H9 (cell line): ENCODE measurements at regions not wholly inside any gene's neighbourhood (a gene's known extent, or its start where the extent isn't known, plus 50 kb on each side); places are given as distances from the start of the nearest gene placed in this dataset.

ENCODE experiments used
- DNase-seq: peaks from one replicate; pipeline ENCODE4 v3.0.0-alpha.2; 2017
- H2AFZ ChIP-seq: one replicate; pipeline ENCODE4 v1.6.1; 2013; ENCODE audit warnings: mild to moderate bottlenecking, low read length, control low read depth, moderate library complexity
- H2AK5ac ChIP-seq: 2 replicates; pipeline ENCODE4 v1.6.1; 2013; ENCODE audit warnings: low read length, control low read depth, mixed read lengths; ENCODE audit not compliant: insufficient read length
- H2BK120ac ChIP-seq: one replicate; pipeline ENCODE4 v1.6.1; 2013; ENCODE audit warnings: low read depth, mild to moderate bottlenecking, low read length, control low read depth, inconsistent platforms; ENCODE audit not compliant: poor library complexity, severe bottlenecking
- H2BK12ac ChIP-seq: 2 replicates; pipeline ENCODE4 v1.6.1; 2013; ENCODE audit warnings: low read length, control low read depth, mixed read lengths, low read depth; ENCODE audit not compliant: insufficient read length
- H2BK15ac ChIP-seq: 2 replicates; pipeline ENCODE4 v1.6.1; 2013; ENCODE audit warnings: low read depth, low read length, control low read depth
- H2BK20ac ChIP-seq: one replicate; pipeline ENCODE4 v1.6.1; 2013; ENCODE audit warnings: low read depth, mild to moderate bottlenecking, low read length, control low read depth, inconsistent platforms; ENCODE audit not compliant: poor library complexity, severe bottlenecking
- H2BK5ac ChIP-seq: 2 replicates; pipeline ENCODE4 v1.6.1; 2013; ENCODE audit warnings: low read length, control low read depth, mixed read lengths; ENCODE audit not compliant: insufficient read length
- H3K14ac ChIP-seq: 2 replicates; pipeline ENCODE4 v1.6.1; 2013; ENCODE audit warnings: low read length, control low read depth; ENCODE audit not compliant: insufficient read depth
- H3K18ac ChIP-seq: 2 replicates; pipeline ENCODE4 v1.6.1; 2013; ENCODE audit warnings: low read depth, mild to moderate bottlenecking, mixed read lengths, low read length, control low read depth; ENCODE audit not compliant: insufficient read length
- H3K23ac ChIP-seq: 2 replicates; pipeline ENCODE4 v1.6.1; 2013; ENCODE audit warnings: low read length, control low read depth, mixed read lengths, low read depth; ENCODE audit not compliant: insufficient read length
- H3K23me2 ChIP-seq: 2 replicates; pipeline ENCODE4 v1.6.1; 2013; ENCODE audit warnings: low read depth, mild to moderate bottlenecking, mixed read lengths, low read length, control low read depth; ENCODE audit not compliant: insufficient read length, poor library complexity, severe bottlenecking
- H3K27ac ChIP-seq: 2 replicates; pipeline ENCODE4 v1.5.1; 2013; ENCODE audit warnings: low read length, control low read depth, mixed read lengths, low read depth; ENCODE audit not compliant: insufficient read length
- H3K27me3 ChIP-seq: 2 replicates; pipeline ENCODE4 v1.6.1; 2013; ENCODE audit warnings: low read length, control low read depth, inconsistent platforms; ENCODE audit not compliant: insufficient read depth
- H3K4ac ChIP-seq: 2 replicates; pipeline ENCODE4 v1.6.1; 2013; ENCODE audit warnings: low read depth, mild to moderate bottlenecking, control low read depth, inconsistent platforms, low read length, moderate library complexity
- H3K4me1 ChIP-seq: 2 replicates; pipeline ENCODE4 v1.6.1; 2013; ENCODE audit warnings: low read length, control low read depth, inconsistent platforms; ENCODE audit not compliant: insufficient read depth
- H3K4me2 ChIP-seq: 2 replicates; pipeline ENCODE4 v1.6.1; 2013; ENCODE audit warnings: low read length, control low read depth, mixed read lengths; ENCODE audit not compliant: insufficient read length, insufficient read depth
- H3K56ac ChIP-seq: 2 replicates; pipeline ENCODE4 v1.6.1; 2013; ENCODE audit warnings: low read depth, mild to moderate bottlenecking, mixed read lengths, low read length, control low read depth; ENCODE audit not compliant: insufficient read length
- H3K79me1 ChIP-seq: 2 replicates; pipeline ENCODE4 v1.6.1; 2013; ENCODE audit warnings: low read depth, mild to moderate bottlenecking, moderate library complexity, low read length, control low read depth, inconsistent platforms; ENCODE audit not compliant: insufficient read depth, poor library complexity, severe bottlenecking
- H3K79me2 ChIP-seq: 2 replicates; pipeline ENCODE4 v1.6.1; 2013; ENCODE audit warnings: low read length, control low read depth, inconsistent platforms; ENCODE audit not compliant: insufficient read depth
- H3K9ac ChIP-seq: 2 replicates; pipeline ENCODE4 v1.6.1; 2013; ENCODE audit warnings: low read length, control low read depth, mixed read lengths; ENCODE audit not compliant: insufficient read length; ENCODE audit errors: extremely low read depth
- H3K9me3 ChIP-seq: one replicate; pipeline ENCODE4 v1.6.1; 2013; ENCODE audit warnings: low read depth, low read length, inconsistent platforms; ENCODE audit not compliant: control insufficient read depth
- H3T11ph ChIP-seq: one replicate; pipeline ENCODE4 v1.6.1; 2013; ENCODE audit warnings: mild to moderate bottlenecking, low read length, control low read depth, inconsistent platforms
- H4K20me1 ChIP-seq: one replicate; pipeline ENCODE4 v1.6.1; 2013; ENCODE audit not compliant: control insufficient read depth, insufficient read length, insufficient read depth
- H4K5ac ChIP-seq: 2 replicates; pipeline ENCODE4 v1.6.1; 2013; ENCODE audit warnings: low read depth, mild to moderate bottlenecking, mixed read lengths, low read length, control low read depth; ENCODE audit not compliant: insufficient read length
- H4K8ac ChIP-seq: replicated peaks from 2 replicates; pipeline ENCODE4 v1.6.1; 2013; ENCODE audit warnings: low read length, control low read depth, mixed read lengths, low read depth; ENCODE audit not compliant: insufficient read length
- H4K91ac ChIP-seq: 2 replicates; pipeline ENCODE4 v1.6.1; 2013; ENCODE audit warnings: low read depth, mild to moderate bottlenecking, moderate library complexity, mixed read lengths, low read length, control low read depth; ENCODE audit not compliant: insufficient read length
- H3K27ac Mint-ChIP-seq, 3 experiments: 2 replicates in 2 of 3; 3 replicates in 1 of 3; pipeline ENCODE4 v1.8.0; 2020 to 2021; ENCODE audit warnings: mixed read lengths in 3 of 3, mild to moderate bottlenecking in 1 of 3, moderate library complexity in 1 of 3
- H3K27me3 Mint-ChIP-seq: 2 replicates; pipeline ENCODE4 v1.8.0; 2021; ENCODE audit warnings: low read depth, mild to moderate bottlenecking, moderate library complexity, mixed read lengths
- H3K36me3 Mint-ChIP-seq, 3 experiments: 2 replicates in 2 of 3; 3 replicates in 1 of 3; pipeline ENCODE4 v1.8.0; 2020 to 2021; ENCODE audit warnings: low read depth in 3 of 3, mixed read lengths in 3 of 3; ENCODE audit not compliant: insufficient read depth in 1 of 3
- H3K4me1 Mint-ChIP-seq, 2 experiments: 2 replicates each; pipeline ENCODE4 v1.8.0; 2020; ENCODE audit warnings: mixed read lengths in 2 of 2
- H3K4me3 Mint-ChIP-seq, 2 experiments: 2 replicates in 1 of 2; 3 replicates in 1 of 2; pipeline ENCODE4 v1.8.0; 2020 to 2021; ENCODE audit warnings: mild to moderate bottlenecking in 2 of 2, mixed read lengths in 2 of 2, moderate library complexity in 1 of 2
- H3K9me3 Mint-ChIP-seq, 2 experiments: 2 replicates in 1 of 2; 3 replicates in 1 of 2; pipeline ENCODE4 v1.8.0; 2020; ENCODE audit warnings: mild to moderate bottlenecking in 2 of 2, mixed read lengths in 2 of 2, moderate library complexity in 1 of 2
- WGBS: extraction: QIAGEN DNeasy Blood & Tissue Kit; methylation state at CpG from one replicate; pipeline ENCODE4 v1.1.7; 2013; ENCODE audit warnings: missing lambda C conversion rate, low lambda C conversion rate, mixed read lengths; ENCODE audit not compliant: insufficient read length; ENCODE audit errors: extremely low coverage; 5-methylcytosine and 5-hydroxymethylcytosine counted together
- TF ChIP-seq, protein P1 (sequence below): fragments of 200-600 bp; sonication (generic); conservative IDR thresholded peaks from 3 replicates; pipeline ENCODE4 v1.8.0; 2021; ENCODE audit warnings: antibody characterized with exemption, mild to moderate bottlenecking

GRCh38 chr1:95572962-95573361, 339.0 kb downstream of the RWDD3 start:
- no peak overlapping the region for H3K56ac ChIP-seq
- H2BK20ac ChIP-seq, result no peak overlapping the region
- no peaks in the 10 kb centered on the region for H3K36me3 Mint-ChIP-seq
- H3K79me2 ChIP-seq, result no peaks in the 10 kb centered on the region
- no peak overlapping the region for H3K9ac ChIP-seq
- H2BK5ac ChIP-seq, result no peak overlapping the region
- H3K4me1 Mint-ChIP-seq, result peaks cover 0 to under 1% of the 10 kb centered on the region in 2 experiments; a peak in 2 of 4 replicates
- H3T11ph ChIP-seq, result no peak overlapping the region
- H3K4ac ChIP-seq, result no peak overlapping the region
- no CpG with 5 or more reads among the region's 3 CpGs for WGBS
- H2AFZ ChIP-seq, result no peak overlapping the region
- H4K91ac ChIP-seq, result no peak overlapping the region
- no peak for DNase-seq
- no peak overlapping the region for H3K4me2 ChIP-seq
- no peak overlapping the region for H2AK5ac ChIP-seq
- no peaks in the 10 kb centered on the region for H3K9me3 ChIP-seq
- no peaks in the 10 kb centered on the region for H3K23me2 ChIP-seq
- H4K20me1 ChIP-seq, result no peaks in the 10 kb centered on the region
- H3K27me3 ChIP-seq, result no peaks in the 10 kb centered on the region
- TF ChIP-seq, protein P1, sequence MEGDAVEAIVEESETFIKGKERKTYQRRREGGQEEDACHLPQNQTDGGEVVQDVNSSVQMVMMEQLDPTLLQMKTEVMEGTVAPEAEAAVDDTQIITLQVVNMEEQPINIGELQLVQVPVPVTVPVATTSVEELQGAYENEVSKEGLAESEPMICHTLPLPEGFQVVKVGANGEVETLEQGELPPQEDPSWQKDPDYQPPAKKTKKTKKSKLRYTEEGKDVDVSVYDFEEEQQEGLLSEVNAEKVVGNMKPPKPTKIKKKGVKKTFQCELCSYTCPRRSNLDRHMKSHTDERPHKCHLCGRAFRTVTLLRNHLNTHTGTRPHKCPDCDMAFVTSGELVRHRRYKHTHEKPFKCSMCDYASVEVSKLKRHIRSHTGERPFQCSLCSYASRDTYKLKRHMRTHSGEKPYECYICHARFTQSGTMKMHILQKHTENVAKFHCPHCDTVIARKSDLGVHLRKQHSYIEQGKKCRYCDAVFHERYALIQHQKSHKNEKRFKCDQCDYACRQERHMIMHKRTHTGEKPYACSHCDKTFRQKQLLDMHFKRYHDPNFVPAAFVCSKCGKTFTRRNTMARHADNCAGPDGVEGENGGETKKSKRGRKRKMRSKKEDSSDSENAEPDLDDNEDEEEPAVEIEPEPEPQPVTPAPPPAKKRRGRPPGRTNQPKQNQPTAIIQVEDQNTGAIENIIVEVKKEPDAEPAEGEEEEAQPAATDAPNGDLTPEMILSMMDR, result no peak
- H3K18ac ChIP-seq, result no peak overlapping the region
- H2BK15ac ChIP-seq, result no peak overlapping the region
- H3K14ac ChIP-seq, result no peak overlapping the region
- H3K23ac ChIP-seq, result no peak overlapping the region
- no peak overlapping the region for H2BK120ac ChIP-seq
- no peaks in the 10 kb centered on the region for H3K9me3 Mint-ChIP-seq
- H3K27ac ChIP-seq, result no peak overlapping the region
- no peak overlapping the region for H2BK12ac ChIP-seq
- H4K8ac ChIP-seq, result no peak overlapping the region
- no peaks in the 10 kb centered on the region for H3K79me1 ChIP-seq
- H3K4me3 Mint-ChIP-seq, result no peak overlapping the region
- no peaks in the 10 kb centered on the region; the same call in 1 of the 2 replicates for H3K27me3 Mint-ChIP-seq
- no peak overlapping the region for H4K5ac ChIP-seq
- no peaks in the 10 kb centered on the region for H3K4me1 ChIP-seq
- no peak overlapping the region for H3K27ac Mint-ChIP-seq
